ENCODE measurements at regions not wholly inside any gene's neighbourhood (a gene's known extent, or its start where the extent isn't known, plus 50 kb on each side); places are given as distances from the start of the nearest gene placed in this dataset.

GRCh38 chr4:180101348-180102083 is 2141.7 kb upstream of the TENM3 start:
- no peak for DNase-seq

GRCh38 chr4:180103794-180104193 is 2139.4 kb upstream of the TENM3 start:
- DNase-seq, result no peak

- no peak for DNase-seq
Observed at GRCh38 chr4:180105362-180105761, 2137.8 kb upstream of the TENM3 start.

GRCh38 chr4:180106122-180106521 is 2137.1 kb upstream of the TENM3 start:
- DNase-seq, result no peak

DNA sequence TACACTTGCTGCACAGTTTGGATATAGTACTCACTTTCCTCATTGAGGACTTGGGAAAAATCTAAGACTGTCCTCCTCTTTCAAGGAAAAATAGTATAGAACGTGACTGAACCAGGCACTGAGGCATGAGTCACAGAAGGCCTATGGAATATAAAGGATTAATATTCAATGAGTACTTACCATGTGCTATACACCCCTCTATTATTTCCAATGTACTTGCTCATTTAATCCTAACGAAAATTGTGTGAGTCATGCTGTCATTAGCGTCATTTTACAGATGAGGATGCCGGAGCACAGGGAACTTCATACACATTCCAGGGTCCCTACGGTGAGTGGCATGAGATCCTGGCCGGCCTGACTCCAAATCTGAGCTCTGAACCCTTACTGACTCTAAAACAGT is 2136.2 kb upstream of the TENM3 start:
- DNase-seq, result no peak

DNA sequence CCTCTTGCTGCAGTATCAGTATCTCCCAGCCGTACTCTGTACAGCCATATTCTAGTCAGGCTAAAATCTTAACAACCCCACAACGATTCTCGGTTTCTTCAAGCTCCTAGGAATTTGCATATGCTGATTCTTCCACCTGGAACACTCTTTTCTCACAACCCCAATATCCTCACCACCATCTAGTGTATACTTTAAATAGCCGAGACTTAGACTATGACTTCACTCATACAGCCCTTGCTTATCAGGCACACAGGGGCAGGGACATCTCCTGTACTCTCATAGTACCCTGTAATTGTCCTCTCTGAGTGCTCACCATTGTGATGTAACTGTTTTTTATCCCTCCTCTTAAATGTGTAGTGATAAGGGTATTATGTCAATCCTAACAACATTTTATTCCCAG is 2126.4 kb upstream of the TENM3 start:
- DNase-seq, result no peak

DNA sequence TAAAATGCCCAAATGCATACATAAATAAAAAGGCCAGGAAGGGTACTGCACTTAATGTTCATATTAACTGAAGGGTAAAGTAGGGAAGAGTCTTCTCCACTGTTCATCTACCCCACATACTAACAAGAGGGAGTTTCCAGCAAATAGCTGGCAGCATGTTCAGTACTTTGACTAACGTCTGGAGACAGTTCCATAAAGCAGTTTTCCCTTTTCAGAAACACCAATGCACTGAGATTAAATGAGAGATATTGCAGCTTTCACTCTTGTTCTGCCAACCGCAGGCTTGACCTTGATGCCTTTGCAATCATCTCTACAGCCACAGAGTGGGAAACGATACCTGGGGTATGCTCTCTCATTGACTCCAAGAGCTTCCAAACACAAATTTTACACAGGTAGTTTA is 2123.1 kb upstream of the TENM3 start:
- DNase-seq, result no peak

- DNase-seq, result peak; percentile 8 to 16
Observed at GRCh38 chr4:180134091-180134866, 2108.9 kb upstream of the TENM3 start.

DNA sequence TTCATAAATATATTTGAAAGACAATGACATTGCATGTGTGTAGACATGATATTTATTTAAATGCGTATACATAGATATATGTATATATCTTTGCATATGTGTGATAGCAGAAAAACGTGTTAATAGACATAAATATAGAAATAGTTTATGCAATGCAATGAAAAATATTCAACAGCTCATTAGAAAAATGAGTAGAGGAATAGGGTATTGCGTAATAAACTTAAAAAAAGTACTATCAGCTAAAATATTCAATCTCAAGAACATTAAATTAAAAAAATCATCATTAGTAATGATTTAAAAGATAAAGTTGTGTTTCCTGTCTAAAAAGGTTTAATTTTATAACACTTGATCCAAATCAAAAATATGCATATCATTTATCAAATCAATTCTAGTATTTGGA is 2101.5 kb upstream of the TENM3 start:
- no peak for DNase-seq

- no peak for DNase-seq
Observed at GRCh38 chr4:180148737-180149136, 2094.5 kb upstream of the TENM3 start.

GRCh38 chr4:180150818-180151217 is 2092.4 kb upstream of the TENM3 start:
- DNase-seq, result peak in 1 of 2 donors; percentile 5

- no peak for DNase-seq
Observed at GRCh38 chr4:180152831-180153230, 2090.4 kb upstream of the TENM3 start.

GRCh38 chr4:180153587-180153986 is 2089.6 kb upstream of the TENM3 start:
- DNase-seq, result no peak

DNA sequence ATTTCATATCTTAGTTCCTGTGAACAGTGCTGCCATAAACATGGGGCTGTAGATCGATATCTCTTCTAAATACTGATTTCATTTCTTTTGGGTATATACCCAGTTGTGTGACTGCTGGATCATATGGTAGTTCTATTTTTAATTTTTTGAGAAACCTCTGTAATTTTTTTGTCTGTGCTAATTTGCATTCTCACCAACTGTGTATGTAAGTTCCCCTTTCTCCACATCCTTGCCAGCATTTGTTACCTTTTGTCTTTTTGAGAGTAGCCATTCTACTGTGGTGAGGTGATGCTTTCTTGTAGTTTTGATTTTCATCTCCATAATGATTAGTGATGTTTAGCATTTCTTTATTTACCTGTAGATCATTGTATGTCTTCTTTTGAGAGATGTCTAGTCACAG is 2086.5 kb upstream of the TENM3 start:
- DNase-seq, result no peak

DNA sequence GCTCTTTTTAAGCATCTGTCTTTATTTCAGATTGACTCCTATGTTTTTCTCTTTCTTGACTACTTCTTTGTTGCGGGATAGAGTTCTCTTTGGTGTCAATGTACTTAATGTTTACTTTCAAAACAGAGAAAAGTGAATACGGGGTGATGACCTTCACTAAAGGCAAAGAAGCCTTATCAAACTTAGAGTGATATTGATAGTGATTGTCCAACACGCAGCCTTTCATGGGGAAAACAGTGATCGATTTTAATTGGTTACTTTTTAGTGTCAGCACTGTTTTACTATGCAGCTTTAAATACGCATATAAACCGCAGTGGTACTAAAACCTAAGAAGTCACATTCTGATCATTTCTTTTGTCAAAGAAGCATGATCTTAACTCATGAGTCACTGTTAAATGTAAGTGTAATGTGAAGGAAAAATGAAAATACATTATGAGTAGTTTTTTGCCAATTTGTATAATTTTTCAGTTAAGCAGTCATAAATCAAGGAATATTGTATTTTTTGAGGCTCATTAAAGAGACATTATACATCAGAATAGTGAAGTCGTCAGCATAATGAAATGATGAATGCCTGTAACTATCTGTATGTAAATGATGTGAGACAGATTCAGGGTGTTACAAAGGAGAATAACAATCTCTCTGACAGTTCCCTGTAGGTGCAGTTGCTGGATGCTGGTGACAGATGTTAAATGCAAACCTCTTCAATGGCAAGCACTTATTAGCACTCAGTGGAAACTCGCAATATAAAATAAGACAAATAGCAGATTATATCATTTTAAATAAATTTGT is 2082.8 kb upstream of the TENM3 start:
- DNase-seq, result no peak

DNA sequence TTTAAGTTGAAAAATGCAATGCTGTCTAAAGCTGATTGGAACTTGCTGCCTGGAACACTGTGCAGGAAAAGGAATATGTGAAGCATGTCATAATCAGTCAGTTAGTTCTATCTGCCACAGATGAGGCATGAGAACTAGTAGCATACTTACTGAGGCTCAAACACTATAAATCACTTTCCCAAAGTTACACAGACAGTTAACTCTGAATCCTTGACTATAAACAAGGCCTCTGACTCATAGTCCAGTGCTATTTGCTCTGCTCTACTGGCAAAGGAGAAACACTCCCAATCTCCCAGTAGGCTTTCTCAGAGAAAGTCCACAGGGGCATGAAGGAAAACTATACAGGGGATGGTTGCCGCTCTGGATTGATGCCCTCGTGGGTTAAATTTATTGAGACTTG is 2078.4 kb upstream of the TENM3 start:
- no peak for DNase-seq

DNA sequence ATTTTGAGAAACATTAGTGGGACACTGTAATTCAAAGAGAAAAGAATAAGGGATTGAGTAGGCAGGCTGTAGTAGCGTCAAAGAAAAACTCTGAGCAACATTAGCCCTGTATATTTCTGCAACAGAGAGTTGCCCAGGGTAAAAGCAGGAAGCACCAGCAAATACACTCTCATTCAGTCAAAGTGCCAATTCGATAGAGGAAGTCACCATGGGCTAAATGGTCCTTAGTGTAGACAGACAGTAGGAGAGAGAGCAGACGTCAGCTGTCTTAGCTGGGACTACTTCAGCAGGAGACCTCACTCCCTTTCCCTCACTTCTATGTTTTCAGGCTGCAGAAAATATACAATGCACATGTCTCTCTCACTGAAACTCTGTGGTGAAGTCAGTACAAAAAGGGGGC is 2073.8 kb upstream of the TENM3 start:
- DNase-seq, result no peak

DNA sequence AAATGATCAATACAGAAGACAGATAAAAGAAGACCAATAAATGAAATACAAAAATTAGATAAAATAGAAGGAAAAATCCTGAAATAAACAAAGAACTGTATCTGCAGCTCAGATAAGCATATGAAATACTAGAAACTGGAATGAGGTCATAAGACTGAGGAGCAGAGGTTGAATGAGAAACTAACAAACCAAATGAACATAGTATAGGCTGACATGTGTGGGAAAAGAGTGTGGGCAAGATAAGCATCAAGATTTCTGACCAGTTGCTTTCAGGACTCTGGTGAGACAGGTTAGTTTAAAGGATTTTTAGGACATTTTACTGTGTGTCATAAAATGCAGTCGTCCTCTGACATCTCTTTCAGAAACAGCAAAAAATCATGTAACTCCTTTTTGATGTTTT is 2073.2 kb upstream of the TENM3 start:
- no peak for DNase-seq

GRCh38 chr4:180179146-180179545 is 2064.1 kb upstream of the TENM3 start:
- DNase-seq, result no peak

DNA sequence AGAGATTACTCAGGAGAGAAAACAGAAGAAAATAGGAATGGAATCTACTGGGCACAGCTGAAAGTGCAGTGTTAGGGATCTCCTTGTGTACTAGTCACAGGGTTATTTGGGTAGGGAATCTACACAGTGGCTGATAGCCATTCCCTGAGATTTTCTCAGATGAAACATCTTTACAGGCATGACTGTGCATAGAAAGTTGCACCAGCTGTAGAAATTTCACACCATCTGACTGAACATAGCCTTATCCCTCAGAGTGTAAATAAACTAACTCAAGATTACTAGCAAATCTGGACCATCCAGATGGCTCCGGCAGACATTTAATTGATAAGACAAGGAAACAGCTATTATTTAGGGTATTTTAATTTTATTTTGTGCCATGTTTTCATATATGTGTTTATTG is 2053.5 kb upstream of the TENM3 start:
- no peak for DNase-seq

- DNase-seq, result no peak
Observed at GRCh38 chr4:180190382-180190781, 2052.8 kb upstream of the TENM3 start.

GRCh38 chr4:180197471-180197870 is 2045.7 kb upstream of the TENM3 start:
- no peak for DNase-seq

- DNase-seq, result no peak
Observed at GRCh38 chr4:180203349-180203748, 2039.9 kb upstream of the TENM3 start.

GRCh38 chr4:180205276-180205675 is 2037.9 kb upstream of the TENM3 start:
- no peak for DNase-seq
